ENCODE measurements at regions not wholly inside any gene's neighbourhood (a gene's known extent, or its start where the extent isn't known, plus 50 kb on each side); places are given as distances from the start of the nearest gene placed in this dataset.

GRCh38 chr10:52967806-52968795 is 195.5 kb upstream of the MBL2 start:
- TF ChIP-seq PAX5 (IDR thresholded peaks at IDR 0.05; ENCODE audit: insufficient read depth, low read length, severe bottlenecking): no peak
- no peak for TF ChIP-seq POLR2A (IDR thresholded peaks at IDR 0.05; ENCODE audit: low read depth, low read length)
- no peak for TF ChIP-seq POLR2AphosphoS5 (IDR thresholded peaks at IDR 0.05; ENCODE audit: low read depth, low read length)
- TF ChIP-seq TAF1 (IDR thresholded peaks at IDR 0.05; ENCODE audit: low read depth, low read length): no peak
